Ovary (tissue), 3 donors: ENCODE measurements at regions not wholly inside any gene's neighbourhood (a gene's known extent, or its start where the extent isn't known, plus 50 kb on each side); places are given as distances from the start of the nearest gene placed in this dataset.

Source experiments
- CTCF ChIP-seq, 3 donors: fragments of 450-650 bp in 2 of 3; fragments of 200-600 bp in 1 of 3; IDR thresholded peaks; one replicate each; pipeline versions ENCODE4 v1.5.1 to v1.8.0; 2016 to 2022; ENCODE audit warnings: antibody characterized with exemption in 3 of 3, mild to moderate bottlenecking in 1 of 3
- EP300 ChIP-seq: sonication (generic); formaldehyde crosslinking; IDR thresholded peaks from one replicate; pipeline ENCODE4 v1.6.1; 2017; ENCODE audit warnings: antibody characterized with exemption
- POLR2A ChIP-seq: fragments of 450-650 bp; IDR thresholded peaks from one replicate; pipeline ENCODE4 v1.6.1; 2017; ENCODE audit warnings: antibody characterized with exemption, mild to moderate bottlenecking, moderate library complexity
- donor health status: DM: no; HTN: no; CAD: no.

DNA sequence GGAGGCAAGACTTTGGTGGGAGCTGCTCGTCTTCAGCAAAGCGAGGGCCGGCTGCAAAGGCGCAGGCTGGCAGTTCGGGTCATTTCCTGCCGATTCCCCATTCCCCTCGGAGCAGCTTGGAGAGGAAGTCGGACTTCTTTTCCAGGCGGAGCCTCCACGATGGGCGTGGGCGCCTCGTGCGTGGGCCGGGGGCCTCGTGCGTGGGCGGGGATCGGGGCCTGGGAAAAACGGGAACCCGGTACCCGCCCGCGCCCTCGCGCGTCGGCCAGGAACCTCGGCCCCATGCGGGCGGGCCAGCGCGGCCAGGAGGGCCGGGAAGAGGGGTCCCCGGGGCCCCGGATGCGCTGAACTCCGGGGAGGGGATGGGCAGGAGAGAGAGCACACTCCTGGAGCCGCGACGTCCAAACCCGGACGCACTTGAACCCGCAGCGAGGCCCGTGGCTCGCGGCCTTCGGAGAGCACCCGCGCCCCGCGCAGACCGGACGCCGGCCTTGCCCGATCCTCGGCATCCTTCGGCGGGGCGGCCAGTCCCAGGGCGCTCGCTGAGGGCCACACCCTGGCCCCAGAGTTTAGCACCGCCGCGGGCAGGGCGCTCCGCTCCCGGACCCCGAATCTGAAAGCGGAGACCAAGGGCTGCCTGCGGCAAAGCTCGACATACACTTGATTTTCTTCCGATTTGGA is 368.4 kb downstream of the MTX2 start:
- no peak for TF ChIP-seq CTCF (IDR thresholded peaks at IDR 0.05)
- TF ChIP-seq POLR2A = no peak
- TF ChIP-seq EP300 = no peak
